ENCODE measurements at regions not wholly inside any gene's neighbourhood (a gene's known extent, or its start where the extent isn't known, plus 50 kb on each side); places are given as distances from the start of the nearest gene placed in this dataset.

GRCh38 chr10:81019029-81019890, 481.6 kb downstream of the SH2D4B start:
- 56 to 58% methylated on average over 8 of the region's 8 CpGs for WGBS, 2 donors
- intact Hi-C loops (cut with DNase I; ENCODE audit: low total_unique reads), result no loop called here
- TF ChIP-seq POLR2A (IDR thresholded peaks at IDR 0.05) (no peak), CTCF (IDR thresholded peaks at IDR 0.05) (no peak)
- DNase-seq (ENCODE audit: low spot score in 2 of 2), result peak in 1 of 2 donors; percentile 18
- H3K4me3 ChIP-seq (ENCODE audit: low read depth, poor library complexity, severe bottlenecking), result no peak overlapping the region

- no peak overlapping the region for H3K4me3 ChIP-seq (ENCODE audit: low read depth, poor library complexity, severe bottlenecking)
- intact Hi-C loops (cut with DNase I; ENCODE audit: low total_unique reads), result loop anchor here (10.0 kb wide), 1 partner anchor 327 kb away; no protein-coding TSS in a partner anchor
- DNase-seq (ENCODE audit: low spot score in 2 of 2), result no peak
- WGBS, 2 donors, result 87 to 91% methylated on average over 3 of the region's 3 CpGs
- TF ChIP-seq POLR2A (IDR thresholded peaks at IDR 0.05) (no peak), CTCF (IDR thresholded peaks at IDR 0.05) (no peak)
Measured at GRCh38 chr10:81021428-81022129, 483.9 kb downstream of the SH2D4B start.

- intact Hi-C loops (cut with DNase I; ENCODE audit: low total_unique reads), result loop anchor here (10.0 kb wide), 1 partner anchor 332 kb away; no protein-coding TSS in a partner anchor
- 72 to 73% methylated on average over 3 of the region's 3 CpGs for WGBS, 2 donors
Measured at GRCh38 chr10:81026591-81026990, 488.9 kb downstream of the SH2D4B start.

GRCh38 chr10:81027223-81027622, 489.5 kb downstream of the SH2D4B start:
- TF ChIP-seq CTCF (IDR thresholded peaks at IDR 0.05), result no peak
- no peak for TF ChIP-seq POLR2A (IDR thresholded peaks at IDR 0.05)
- no peak for DNase-seq (ENCODE audit: low spot score in 2 of 2)
- intact Hi-C loops (cut with DNase I; ENCODE audit: low total_unique reads), result loop anchor here (10.0 kb wide), 1 partner anchor 332 kb away; no protein-coding TSS in a partner anchor
- no peak overlapping the region for H3K4me3 ChIP-seq (ENCODE audit: low read depth, poor library complexity, severe bottlenecking)
- 42 to 64% methylated on average over 1 of the region's 1 CpG for WGBS, 2 donors

More at GRCh38 chr10:81026591-81026990, 488.9 kb downstream of the SH2D4B start:
- H3K4me3 ChIP-seq (ENCODE audit: low read depth, poor library complexity, severe bottlenecking), result no peak overlapping the region
- no peak for DNase-seq (ENCODE audit: low spot score in 2 of 2)
- no peak for TF ChIP-seq CTCF (IDR thresholded peaks at IDR 0.05)
- no peak for TF ChIP-seq POLR2A (IDR thresholded peaks at IDR 0.05)

GRCh38 chr10:81027706-81028105, 490.0 kb downstream of the SH2D4B start:
- H3K4me3 ChIP-seq (ENCODE audit: low read depth, poor library complexity, severe bottlenecking), result no peak overlapping the region
- intact Hi-C loops (cut with DNase I; ENCODE audit: low total_unique reads), result loop anchor here (10.0 kb wide), 1 partner anchor 333 kb away; no protein-coding TSS in a partner anchor
- WGBS, 2 donors, result 89 to 98% methylated on average over 4 of the region's 4 CpGs
- DNase-seq (ENCODE audit: low spot score in 2 of 2), result no peak
- TF ChIP-seq CTCF (IDR thresholded peaks at IDR 0.05), result no peak

All from lower leg skin (tissue), 4 donors.